GM23338 (cell line): ENCODE measurements at regions not wholly inside any gene's neighbourhood (a gene's known extent, or its start where the extent isn't known, plus 50 kb on each side); places are given as distances from the start of the nearest gene placed in this dataset.
"Not testable (repeated sequence)": the region's sequence is repeated elsewhere in the genome, so short reads cannot be mapped to it uniquely, and the experiment has no call there.

ENCODE experiments used
- ATAC-seq: fragments of 200-7000 bp; cut with Tn5 transposase; 3 replicates; pipeline ENCODE4 v1.9.1; 2020
- DNase-seq: peaks from one replicate; pipeline ENCODE4 v3.0.0-alpha.2; 2015; ENCODE audit warnings: low spot score
- H2AFZ ChIP-seq: fragments of 200-600 bp; sonication (generic); 2 replicates; pipeline ENCODE4 v1.8.0; 2016; ENCODE audit warnings: antibody characterized with exemption, mild to moderate bottlenecking, moderate library complexity
- H3F3A ChIP-seq: fragments of 200-600 bp; sonication (generic); replicated peaks from 2 replicates; pipeline ENCODE4 v1.8.0; 2017; ENCODE audit warnings: antibody characterized with exemption, mixed run types, low read depth
- H3K27ac ChIP-seq: fragments of 200-600 bp; sonication (generic); 2 replicates; pipeline ENCODE4 v1.6.1; 2016; ENCODE audit warnings: low read depth
- H3K27me3 ChIP-seq: fragments of 200-600 bp; sonication (generic); 2 replicates; pipeline ENCODE4 v1.8.0; 2016; ENCODE audit warnings: mild to moderate bottlenecking, mixed run types, moderate library complexity; ENCODE audit not compliant: insufficient read depth
- H3K36me3 ChIP-seq: fragments of 200-600 bp; sonication (generic); 2 replicates; pipeline ENCODE4 v1.8.0; 2016; ENCODE audit warnings: mild to moderate bottlenecking; ENCODE audit not compliant: insufficient read depth
- H3K4me1 ChIP-seq: fragments of 200-600 bp; sonication (generic); 2 replicates; pipeline ENCODE4 v1.8.0; 2016; ENCODE audit warnings: mild to moderate bottlenecking, moderate library complexity; ENCODE audit not compliant: insufficient read depth
- H3K4me2 ChIP-seq: fragments of 200-600 bp; sonication (generic); 2 replicates; pipeline ENCODE4 v1.7.1; 2017; ENCODE audit warnings: mixed run types
- H3K4me3 ChIP-seq: fragments of 200-600 bp; sonication (generic); 2 replicates; pipeline ENCODE4 v1.6.1; 2016; ENCODE audit warnings: mixed run types
- H3K79me2 ChIP-seq: fragments of 200-600 bp; sonication (generic); replicated peaks from 2 replicates; pipeline ENCODE4 v1.8.0; 2017; ENCODE audit warnings: mild to moderate bottlenecking; ENCODE audit not compliant: insufficient read depth
- H3K9me2 ChIP-seq: fragments of 200-600 bp; sonication (generic); 2 replicates; pipeline ENCODE4 v1.8.0; 2017; ENCODE audit not compliant: insufficient read depth
- H4K20me1 ChIP-seq: fragments of 200-600 bp; sonication (generic); replicated peaks from 2 replicates; pipeline ENCODE4 v1.8.0; 2017; ENCODE audit warnings: mild to moderate bottlenecking; ENCODE audit not compliant: insufficient read depth
- H3K27ac Mint-ChIP-seq: 2 replicates; pipeline ENCODE4 v1.8.0; 2020; ENCODE audit warnings: inconsistent platforms, mild to moderate bottlenecking, moderate library complexity, mixed read lengths
- H3K27me3 Mint-ChIP-seq: 3 replicates; pipeline ENCODE4 v1.8.0; 2022; ENCODE audit warnings: low read depth, mild to moderate bottlenecking, moderate library complexity, mixed read lengths, inconsistent platforms; ENCODE audit not compliant: insufficient read depth, poor library complexity
- H3K36me3 Mint-ChIP-seq: 3 replicates; pipeline ENCODE4 v1.8.0; 2021; ENCODE audit warnings: low read depth, mild to moderate bottlenecking, inconsistent platforms, moderate library complexity, mixed read lengths
- H3K4me1 Mint-ChIP-seq: 3 replicates; pipeline ENCODE4 v1.8.0; 2020; ENCODE audit warnings: mild to moderate bottlenecking, inconsistent platforms, mixed read lengths
- H3K4me3 Mint-ChIP-seq: 3 replicates; pipeline ENCODE4 v1.8.0; 2021; ENCODE audit warnings: moderate library complexity, mild to moderate bottlenecking, inconsistent platforms, mixed read lengths
- H3K9me3 Mint-ChIP-seq: 3 replicates; pipeline ENCODE4 v1.8.0; 2020; ENCODE audit warnings: moderate library complexity, mild to moderate bottlenecking, inconsistent platforms, mixed read lengths
- EZH2 ChIP-seq: fragments of 200-600 bp; sonication (generic); IDR thresholded peaks from one replicate; pipeline ENCODE4 v1.8.0; 2017; ENCODE audit warnings: antibody characterized with exemption, mild to moderate bottlenecking, low read depth; ENCODE audit not compliant: unreplicated experiment
- EZH2phosphoT487 ChIP-seq: fragments of 200-600 bp; sonication (generic); IDR thresholded peaks from one replicate; pipeline ENCODE4 v1.8.1; 2018; ENCODE audit warnings: antibody characterized with exemption; ENCODE audit not compliant: unreplicated experiment
- NANOG ChIP-seq: IDR thresholded peaks from 2 replicates; pipeline ENCODE4 v1.6.1; 2016; ENCODE audit warnings: antibody characterized with exemption, borderline replicate concordance
- POLR2AphosphoS5 ChIP-seq: IDR thresholded peaks from 2 replicates; pipeline ENCODE4 v1.6.1; 2016; ENCODE audit warnings: antibody characterized with exemption, low read depth
- STAT1 ChIP-seq: IDR thresholded peaks from one replicate; pipeline ENCODE4 v1.6.1; 2016; ENCODE audit warnings: antibody characterized with exemption; ENCODE audit not compliant: unreplicated experiment
- ZNF331 ChIP-seq: fragments of 250-450 bp; sonication (Bioruptor Pico); IDR thresholded peaks from 2 replicates; pipeline ENCODE4 v1.5.0; 2020; ENCODE audit warnings: low read depth, mild to moderate bottlenecking, moderate library complexity
- TF ChIP-seq, protein P1 (sequence below): fragments of 250-450 bp; sonication (Bioruptor Pico); IDR thresholded peaks from 2 replicates; pipeline ENCODE4 v1.5.0; 2020; ENCODE audit warnings: mild to moderate bottlenecking, moderate library complexity
- TF ChIP-seq, protein P2 (sequence below), 2 experiments: fragments of 200-600 bp in 1 of 2; sonication (generic) in 1 of 2; conservative IDR thresholded peaks; 2 replicates each; pipeline versions ENCODE4 v1.5.1 to v1.6.1; 2016 to 2017; ENCODE audit warnings: antibody characterized with exemption in 2 of 2, low read depth in 2 of 2, mild to moderate bottlenecking in 2 of 2, moderate library complexity in 1 of 2

DNA sequence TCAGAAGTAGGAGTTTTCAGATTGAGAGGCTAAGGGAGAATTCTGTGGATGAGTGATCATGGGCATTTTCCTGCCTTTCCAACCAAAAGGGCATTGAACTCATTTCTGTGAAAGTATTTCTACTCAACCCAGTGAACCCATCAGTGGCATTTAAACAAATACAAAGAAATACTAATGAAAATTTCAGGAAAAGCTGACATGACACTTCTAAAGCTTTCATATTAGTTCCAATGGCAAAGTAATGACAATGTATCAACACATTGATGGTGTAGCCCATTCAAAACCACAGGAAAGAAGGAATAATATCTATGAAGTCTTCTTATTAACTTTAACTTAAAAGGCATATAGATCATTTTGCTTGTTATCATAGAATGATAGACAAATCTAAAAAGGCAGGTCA is 183.5 kb upstream of the ANXA10 start:
- peaks cover 11% of the 10 kb centered on the region; the same call in 2 of the 3 replicates for H3K36me3 Mint-ChIP-seq
- no peak overlapping the region for H3K27ac ChIP-seq
- H3K27me3 ChIP-seq: no peaks in the 10 kb centered on the region
- no peak overlapping the region for H3K4me3 ChIP-seq
- H4K20me1 ChIP-seq: no peaks in the 10 kb centered on the region
- no peak overlapping the region for H3K4me3 Mint-ChIP-seq
- H2AFZ ChIP-seq: no peak overlapping the region
- H3K9me3 Mint-ChIP-seq: peaks cover 17% of the 10 kb centered on the region; the same call in 2 of the 3 replicates
- H3K9me2 ChIP-seq: peaks cover 3% of the 10 kb centered on the region; the same call in 1 of the 2 replicates
- H3K4me2 ChIP-seq: no peak overlapping the region
- H3K27ac Mint-ChIP-seq: no peak overlapping the region
- TF ChIP-seq, protein P1, sequence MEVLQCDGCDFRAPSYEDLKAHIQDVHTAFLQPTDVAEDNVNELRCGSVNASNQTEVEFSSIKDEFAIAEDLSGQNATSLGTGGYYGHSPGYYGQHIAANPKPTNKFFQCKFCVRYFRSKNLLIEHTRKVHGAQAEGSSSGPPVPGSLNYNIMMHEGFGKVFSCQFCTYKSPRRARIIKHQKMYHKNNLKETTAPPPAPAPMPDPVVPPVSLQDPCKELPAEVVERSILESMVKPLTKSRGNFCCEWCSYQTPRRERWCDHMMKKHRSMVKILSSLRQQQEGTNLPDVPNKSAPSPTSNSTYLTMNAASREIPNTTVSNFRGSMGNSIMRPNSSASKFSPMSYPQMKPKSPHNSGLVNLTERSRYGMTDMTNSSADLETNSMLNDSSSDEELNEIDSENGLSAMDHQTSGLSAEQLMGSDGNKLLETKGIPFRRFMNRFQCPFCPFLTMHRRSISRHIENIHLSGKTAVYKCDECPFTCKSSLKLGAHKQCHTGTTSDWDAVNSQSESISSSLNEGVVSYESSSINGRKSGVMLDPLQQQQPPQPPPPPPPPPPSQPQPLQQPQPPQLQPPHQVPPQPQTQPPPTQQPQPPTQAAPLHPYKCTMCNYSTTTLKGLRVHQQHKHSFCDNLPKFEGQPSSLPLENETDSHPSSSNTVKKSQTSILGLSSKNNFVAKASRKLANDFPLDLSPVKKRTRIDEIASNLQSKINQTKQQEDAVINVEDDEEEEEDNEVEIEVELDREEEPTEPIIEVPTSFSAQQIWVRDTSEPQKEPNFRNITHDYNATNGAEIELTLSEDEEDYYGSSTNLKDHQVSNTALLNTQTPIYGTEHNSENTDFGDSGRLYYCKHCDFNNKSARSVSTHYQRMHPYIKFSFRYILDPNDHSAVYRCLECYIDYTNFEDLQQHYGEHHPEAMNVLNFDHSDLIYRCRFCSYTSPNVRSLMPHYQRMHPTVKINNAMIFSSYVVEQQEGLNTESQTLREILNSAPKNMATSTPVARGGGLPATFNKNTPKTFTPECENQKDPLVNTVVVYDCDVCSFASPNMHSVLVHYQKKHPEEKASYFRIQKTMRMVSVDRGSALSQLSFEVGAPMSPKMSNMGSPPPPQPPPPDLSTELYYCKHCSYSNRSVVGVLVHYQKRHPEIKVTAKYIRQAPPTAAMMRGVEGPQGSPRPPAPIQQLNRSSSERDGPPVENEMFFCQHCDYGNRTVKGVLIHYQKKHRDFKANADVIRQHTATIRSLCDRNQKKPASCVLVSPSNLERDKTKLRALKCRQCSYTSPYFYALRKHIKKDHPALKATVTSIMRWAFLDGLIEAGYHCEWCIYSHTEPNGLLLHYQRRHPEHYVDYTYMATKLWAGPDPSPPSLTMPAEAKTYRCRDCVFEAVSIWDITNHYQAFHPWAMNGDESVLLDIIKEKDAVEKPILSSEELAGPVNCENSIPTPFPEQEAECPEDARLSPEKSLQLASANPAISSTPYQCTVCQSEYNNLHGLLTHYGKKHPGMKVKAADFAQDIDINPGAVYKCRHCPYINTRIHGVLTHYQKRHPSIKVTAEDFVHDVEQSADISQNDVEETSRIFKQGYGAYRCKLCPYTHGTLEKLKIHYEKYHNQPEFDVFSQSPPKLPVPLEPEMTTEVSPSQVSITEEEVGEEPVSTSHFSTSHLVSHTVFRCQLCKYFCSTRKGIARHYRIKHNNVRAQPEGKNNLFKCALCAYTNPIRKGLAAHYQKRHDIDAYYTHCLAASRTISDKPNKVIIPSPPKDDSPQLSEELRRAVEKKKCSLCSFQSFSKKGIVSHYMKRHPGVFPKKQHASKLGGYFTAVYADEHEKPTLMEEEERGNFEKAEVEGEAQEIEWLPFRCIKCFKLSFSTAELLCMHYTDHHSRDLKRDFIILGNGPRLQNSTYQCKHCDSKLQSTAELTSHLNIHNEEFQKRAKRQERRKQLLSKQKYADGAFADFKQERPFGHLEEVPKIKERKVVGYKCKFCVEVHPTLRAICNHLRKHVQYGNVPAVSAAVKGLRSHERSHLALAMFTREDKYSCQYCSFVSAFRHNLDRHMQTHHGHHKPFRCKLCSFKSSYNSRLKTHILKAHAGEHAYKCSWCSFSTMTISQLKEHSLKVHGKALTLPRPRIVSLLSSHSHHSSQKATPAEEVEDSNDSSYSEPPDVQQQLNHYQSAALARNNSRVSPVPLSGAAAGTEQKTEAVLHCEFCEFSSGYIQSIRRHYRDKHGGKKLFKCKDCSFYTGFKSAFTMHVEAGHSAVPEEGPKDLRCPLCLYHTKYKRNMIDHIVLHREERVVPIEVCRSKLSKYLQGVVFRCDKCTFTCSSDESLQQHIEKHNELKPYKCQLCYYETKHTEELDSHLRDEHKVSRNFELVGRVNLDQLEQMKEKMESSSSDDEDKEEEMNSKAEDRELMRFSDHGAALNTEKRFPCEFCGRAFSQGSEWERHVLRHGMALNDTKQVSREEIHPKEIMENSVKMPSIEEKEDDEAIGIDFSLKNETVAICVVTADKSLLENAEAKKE: no peak
- TF ChIP-seq EZH2 (no peak), POLR2AphosphoS5 (no peak), STAT1 (no peak), ZNF331 (CRISPR knock-in tag) (no peak), EZH2phosphoT487 (no peak), NANOG (no peak)
- TF ChIP-seq, protein P2, sequence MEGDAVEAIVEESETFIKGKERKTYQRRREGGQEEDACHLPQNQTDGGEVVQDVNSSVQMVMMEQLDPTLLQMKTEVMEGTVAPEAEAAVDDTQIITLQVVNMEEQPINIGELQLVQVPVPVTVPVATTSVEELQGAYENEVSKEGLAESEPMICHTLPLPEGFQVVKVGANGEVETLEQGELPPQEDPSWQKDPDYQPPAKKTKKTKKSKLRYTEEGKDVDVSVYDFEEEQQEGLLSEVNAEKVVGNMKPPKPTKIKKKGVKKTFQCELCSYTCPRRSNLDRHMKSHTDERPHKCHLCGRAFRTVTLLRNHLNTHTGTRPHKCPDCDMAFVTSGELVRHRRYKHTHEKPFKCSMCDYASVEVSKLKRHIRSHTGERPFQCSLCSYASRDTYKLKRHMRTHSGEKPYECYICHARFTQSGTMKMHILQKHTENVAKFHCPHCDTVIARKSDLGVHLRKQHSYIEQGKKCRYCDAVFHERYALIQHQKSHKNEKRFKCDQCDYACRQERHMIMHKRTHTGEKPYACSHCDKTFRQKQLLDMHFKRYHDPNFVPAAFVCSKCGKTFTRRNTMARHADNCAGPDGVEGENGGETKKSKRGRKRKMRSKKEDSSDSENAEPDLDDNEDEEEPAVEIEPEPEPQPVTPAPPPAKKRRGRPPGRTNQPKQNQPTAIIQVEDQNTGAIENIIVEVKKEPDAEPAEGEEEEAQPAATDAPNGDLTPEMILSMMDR (conservative IDR thresholded peaks at IDR 0.05; ENCODE audit: low read depth in 2 of 2): no peak
- ATAC-seq: no peak
- no peaks in the 10 kb centered on the region for H3K79me2 ChIP-seq
- H3K27me3 Mint-ChIP-seq: no peaks in the 10 kb centered on the region
- no peaks in the 10 kb centered on the region for H3K36me3 ChIP-seq
- no peaks in the 10 kb centered on the region for H3K4me1 Mint-ChIP-seq
- peaks cover 4% of the 10 kb centered on the region; the same call in 1 of the 2 replicates for H3K4me1 ChIP-seq
- no peaks in the 10 kb centered on the region for H3F3A ChIP-seq
- DNase-seq: no peak

DNA sequence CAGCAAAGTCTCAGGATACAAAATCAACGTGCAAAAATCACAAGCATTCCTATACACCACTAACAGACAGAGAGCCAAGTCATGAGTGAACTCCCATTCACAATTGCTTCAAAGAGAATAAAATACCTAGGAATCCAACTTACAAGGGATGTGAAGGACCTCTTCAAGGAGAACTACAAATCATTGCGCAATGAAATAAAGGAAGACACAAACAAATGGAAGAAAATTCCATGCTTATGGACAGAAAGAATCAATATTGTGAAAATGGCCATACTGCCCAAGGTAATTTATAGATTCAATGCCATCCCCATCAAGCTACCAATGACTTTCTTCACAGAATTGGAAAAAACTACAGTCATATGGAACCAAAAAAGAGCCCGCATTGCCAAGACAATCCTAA is 179.8 kb upstream of the ANXA10 start:
- H3K79me2 ChIP-seq, H3K36me3 ChIP-seq, H3K9me2 ChIP-seq, H3K27me3 ChIP-seq, H3F3A ChIP-seq, H3K4me1 Mint-ChIP-seq, H3K36me3 Mint-ChIP-seq, H4K20me1 ChIP-seq, H3K27ac Mint-ChIP-seq, H3K4me3 ChIP-seq, DNase-seq, ATAC-seq, H3K4me2 ChIP-seq, H3K27me3 Mint-ChIP-seq, H3K27ac ChIP-seq, H2AFZ ChIP-seq, H3K4me3 Mint-ChIP-seq, H3K4me1 ChIP-seq: not testable (repeated sequence)
- peaks cover 11% of the 10 kb centered on the region; the same call in 2 of the 3 replicates for H3K9me3 Mint-ChIP-seq
